HCT116 (cell line): ENCODE measurements at regions not wholly inside any gene's neighbourhood (a gene's known extent, or its start where the extent isn't known, plus 50 kb on each side); places are given as distances from the start of the nearest gene placed in this dataset.
"Not testable (repeated sequence)": the region's sequence is repeated elsewhere in the genome, so short reads cannot be mapped to it uniquely, and the experiment has no call there.

Experiments
- JUND ChIP-seq: IDR thresholded peaks from 2 replicates; pipeline ENCODE4 v1.6.1; 2012
- POLR2A ChIP-seq: IDR thresholded peaks from 2 replicates; pipeline ENCODE4 v1.7.0; 2011; ENCODE audit warnings: borderline replicate concordance; ENCODE audit not compliant: insufficient read depth, insufficient read length; ENCODE audit errors: extremely low read depth
- SP1 ChIP-seq: IDR thresholded peaks from 2 replicates; pipeline ENCODE4 v1.6.1; 2012; ENCODE audit warnings: low read depth

GRCh38 chr4:69034315-69034740 is 61.9 kb upstream of the UGT2B7 start:
- not testable (repeated sequence) for TF ChIP-seq SP1, JUND, POLR2A
